Sciatic nerve (tissue), 2 donors: ENCODE measurements at regions not wholly inside any gene's neighbourhood (a gene's known extent, or its start where the extent isn't known, plus 50 kb on each side); places are given as distances from the start of the nearest gene placed in this dataset.

Experiments
- ATAC-seq: fragments of 200-7000 bp; cut with Tn5 transposase; one replicate; pipeline ENCODE4 v1.9.1; 2020; ENCODE audit warnings: mild to moderate bottlenecking, moderate library complexity
- DNase-seq: peaks from one replicate; pipeline ENCODE4 v3.0.0-alpha.2; 2020; ENCODE audit warnings: low spot score
- intact Hi-C: fragments of 100-400 bp; cut with DNase I; formaldehyde crosslinking; loops from one replicate; pipeline ENCODE4 v1.14.2; 2022
- donor health status: DM: no; HTN: no; CAD: no.
- donor health status: DM: no; HTN: no; CAD: no.

GRCh38 chr9:84617411-84618029 lies 52.0 kb upstream of the NTRK2 start:
- intact Hi-C loops = no loop called here
- no peak for DNase-seq
- no peak for ATAC-seq
